ENCODE measurements at regions not wholly inside any gene's neighbourhood (a gene's known extent, or its start where the extent isn't known, plus 50 kb on each side); places are given as distances from the start of the nearest gene placed in this dataset.
A peak's percentile ranks its signal among the peaks of the same experiment; 100 is the strongest.
"Not testable (repeated sequence)": the region's sequence is repeated elsewhere in the genome, so short reads cannot be mapped to it uniquely, and the experiment has no call there.

DNA sequence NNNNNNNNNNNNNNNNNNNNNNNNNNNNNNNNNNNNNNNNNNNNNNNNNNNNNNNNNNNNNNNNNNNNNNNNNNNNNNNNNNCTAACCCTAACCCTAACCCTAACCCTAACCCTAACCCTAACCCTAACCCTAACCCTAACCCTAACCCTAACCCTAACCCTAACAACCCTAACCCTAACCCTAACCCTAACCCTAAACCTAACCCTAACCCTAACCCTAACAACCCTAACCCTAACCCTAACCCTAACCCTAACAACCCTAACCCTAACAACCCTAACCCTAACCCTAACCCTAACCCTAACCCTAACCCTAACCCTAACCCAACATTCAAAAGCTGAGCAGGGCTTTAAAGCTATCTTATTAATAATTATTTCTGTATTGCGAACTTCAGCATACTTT lies 182.5 kb upstream of the FAM20C start:
- DNase-seq (ENCODE audit: low spot score) = not testable (repeated sequence)

DNA sequence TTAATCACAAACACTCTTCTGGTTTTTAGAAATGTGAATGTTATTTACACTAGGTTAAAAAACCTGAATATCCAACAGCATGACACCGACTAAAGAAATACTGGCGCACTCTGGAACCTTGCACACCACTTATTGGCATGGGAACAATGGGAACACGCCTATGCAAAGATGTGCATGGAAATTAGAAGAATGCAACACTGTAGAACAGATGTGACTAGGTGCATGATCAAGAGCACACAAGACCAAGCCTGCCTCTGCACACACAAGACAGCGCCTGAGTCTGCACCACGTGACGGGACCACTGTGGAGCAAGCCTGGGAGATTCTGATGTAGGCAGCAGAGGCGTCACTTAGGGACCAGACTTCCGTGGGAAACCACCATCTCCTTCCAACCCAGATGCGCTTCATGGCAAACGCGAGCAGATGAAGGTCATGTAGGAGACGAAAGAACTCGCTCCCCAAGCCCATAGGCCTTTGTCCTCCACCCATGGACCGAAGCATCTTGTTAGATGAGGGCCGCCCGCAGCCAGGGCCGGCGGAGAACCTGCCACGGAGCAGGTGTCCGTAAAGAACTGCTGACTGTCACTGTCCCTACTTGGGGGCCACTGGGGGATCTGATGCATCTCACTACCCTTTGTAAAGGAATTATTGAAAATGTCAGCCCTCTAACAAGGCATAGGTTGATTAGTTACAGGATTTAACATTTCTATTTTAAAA lies 159.6 kb upstream of the FAM20C start:
- not testable (repeated sequence) for DNase-seq (ENCODE audit: low spot score)

DNA sequence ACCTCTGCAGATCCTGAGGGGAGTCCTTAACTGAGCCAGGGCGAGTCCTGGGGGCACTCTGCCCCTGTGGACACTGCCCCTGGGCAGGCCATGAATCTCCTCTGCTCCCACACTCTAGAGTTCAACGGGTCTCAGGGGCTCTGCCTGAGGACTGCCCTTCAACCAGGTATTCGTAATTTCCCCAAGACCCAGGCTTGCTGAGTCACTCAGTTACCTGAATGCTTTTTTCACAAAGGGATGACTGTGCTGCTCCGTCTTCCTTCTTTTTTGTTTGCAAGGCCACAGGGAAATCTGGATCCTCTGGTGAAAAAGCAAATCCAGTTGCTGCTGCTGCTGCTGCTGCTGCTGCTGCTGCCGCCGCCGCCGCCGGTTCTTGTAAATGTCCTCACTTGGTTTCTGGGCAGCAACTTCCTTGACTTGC lies 157.2 kb upstream of the FAM20C start:
- DNase-seq (ENCODE audit: low spot score) = not testable (repeated sequence)

DNA sequence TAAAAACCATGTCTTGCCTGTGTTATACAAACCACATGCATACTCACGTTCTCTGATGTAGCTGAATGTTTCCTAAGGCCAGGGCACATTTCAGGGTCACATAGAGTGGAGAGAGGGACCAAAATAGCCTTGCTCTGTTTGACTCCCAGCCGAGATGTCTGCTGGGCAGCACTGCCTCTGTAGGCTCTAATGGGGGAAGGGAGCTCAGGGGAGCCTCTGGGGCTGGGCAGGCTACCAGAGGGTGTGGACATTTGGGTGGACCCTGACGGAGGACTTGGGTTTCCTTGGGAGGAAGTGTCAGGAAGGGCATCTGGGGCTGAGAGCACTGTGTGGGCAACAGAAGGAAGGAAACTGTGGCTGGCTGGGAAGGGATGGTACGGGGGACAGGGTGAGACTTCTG lies 155.8 kb upstream of the FAM20C start:
- not testable (repeated sequence) for DNase-seq (ENCODE audit: low spot score)

- not testable (repeated sequence) for DNase-seq (ENCODE audit: low spot score)
Observed at GRCh38 chr7:37656-38055, 154.7 kb upstream of the FAM20C start.

- DNase-seq (ENCODE audit: low spot score) = not testable (repeated sequence)
Observed at GRCh38 chr7:38444-38843, 153.9 kb upstream of the FAM20C start.

- DNase-seq (ENCODE audit: low spot score) = peak; percentile 71
Observed at GRCh38 chr7:39984-40740, 152.2 kb upstream of the FAM20C start.

DNA sequence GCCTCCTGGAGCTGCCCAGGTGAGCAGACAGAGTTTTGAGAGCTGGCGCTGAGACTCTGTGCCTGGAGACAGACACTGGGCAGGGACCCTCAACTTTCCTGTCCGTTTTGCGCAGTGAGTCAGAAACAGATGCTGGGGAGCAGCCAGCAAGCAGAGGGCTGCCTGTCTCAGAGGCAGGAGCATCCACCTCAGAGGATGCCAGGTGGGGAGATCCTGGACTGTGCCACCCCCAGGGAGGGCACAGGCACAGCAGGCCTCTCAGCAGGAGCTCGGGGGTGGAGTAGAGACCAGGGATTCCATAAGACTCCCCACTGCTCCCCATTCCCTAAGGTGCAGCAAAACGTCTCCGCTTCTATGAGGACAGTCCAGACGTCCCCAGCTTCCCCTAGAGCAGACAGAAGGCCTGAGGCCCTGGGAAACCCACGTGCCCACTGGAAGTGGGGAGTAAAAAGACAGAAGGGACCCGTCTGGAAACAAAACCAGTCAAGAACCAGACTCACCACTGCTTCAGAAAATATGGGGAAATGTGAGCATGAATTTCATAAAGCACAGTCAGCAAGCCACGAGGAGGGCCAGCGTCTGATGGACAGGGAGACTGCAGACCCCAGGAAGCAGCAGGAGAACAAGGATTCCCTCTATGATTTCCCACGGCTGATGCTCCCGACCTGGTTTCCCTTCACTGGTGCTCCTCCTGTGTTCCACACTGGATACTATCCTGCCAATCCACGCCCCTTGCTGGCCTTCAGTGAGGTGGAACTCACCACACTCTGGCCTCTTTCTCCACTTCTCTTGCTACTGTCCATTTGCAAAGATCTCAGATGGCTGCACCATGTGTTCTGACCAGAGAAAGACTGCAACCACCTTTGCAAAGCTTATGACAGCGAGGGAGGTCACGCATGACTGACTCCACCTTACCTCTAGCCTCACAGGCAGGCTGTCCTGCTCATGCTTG lies 151.3 kb upstream of the FAM20C start:
- no peak for DNase-seq (ENCODE audit: low spot score)

- DNase-seq (ENCODE audit: low spot score) = no peak
Observed at GRCh38 chr7:41917-42565, 150.3 kb upstream of the FAM20C start.

DNA sequence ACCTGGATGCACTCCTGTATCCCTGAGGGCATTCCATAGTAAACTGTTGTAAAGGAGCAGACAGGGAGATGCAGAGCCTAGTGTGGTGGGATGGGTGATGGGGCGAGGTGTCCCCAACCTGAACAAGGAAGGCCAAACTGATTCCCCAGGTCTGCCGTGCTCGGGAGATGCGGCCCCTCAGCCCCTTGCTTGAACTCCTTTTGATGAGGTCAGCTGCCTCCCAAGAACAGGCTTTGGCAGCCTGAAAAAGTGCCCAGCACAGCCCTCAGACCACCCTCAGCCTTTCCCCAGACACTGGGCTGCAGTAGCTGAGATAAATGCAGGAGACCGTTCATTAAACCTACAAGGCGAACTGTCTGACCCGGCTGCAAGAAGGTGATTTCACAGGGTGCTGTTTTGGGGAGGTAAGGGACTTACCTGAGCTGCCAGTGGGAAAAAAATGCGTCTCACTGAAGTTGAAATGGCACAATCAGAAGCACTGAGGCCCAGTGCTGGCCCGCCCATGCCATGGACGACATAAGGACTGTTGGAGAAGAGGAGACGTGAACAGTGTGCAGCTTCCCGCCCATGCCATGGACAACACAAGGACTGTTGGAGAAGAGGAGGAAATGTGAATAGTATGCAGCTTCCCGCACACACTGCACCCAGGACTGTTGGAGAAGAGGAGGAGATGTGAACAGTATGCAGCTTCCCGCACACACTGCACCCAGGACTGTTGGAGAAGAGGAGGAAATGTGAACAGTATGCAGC lies 148.4 kb upstream of the FAM20C start:
- no peak for DNase-seq (ENCODE audit: low spot score)

GRCh38 chr7:44541-44896 lies 147.9 kb upstream of the FAM20C start:
- DNase-seq (ENCODE audit: low spot score) = no peak

- no peak for DNase-seq (ENCODE audit: low spot score)
Observed at GRCh38 chr7:45106-46090, 147.0 kb upstream of the FAM20C start.

DNA sequence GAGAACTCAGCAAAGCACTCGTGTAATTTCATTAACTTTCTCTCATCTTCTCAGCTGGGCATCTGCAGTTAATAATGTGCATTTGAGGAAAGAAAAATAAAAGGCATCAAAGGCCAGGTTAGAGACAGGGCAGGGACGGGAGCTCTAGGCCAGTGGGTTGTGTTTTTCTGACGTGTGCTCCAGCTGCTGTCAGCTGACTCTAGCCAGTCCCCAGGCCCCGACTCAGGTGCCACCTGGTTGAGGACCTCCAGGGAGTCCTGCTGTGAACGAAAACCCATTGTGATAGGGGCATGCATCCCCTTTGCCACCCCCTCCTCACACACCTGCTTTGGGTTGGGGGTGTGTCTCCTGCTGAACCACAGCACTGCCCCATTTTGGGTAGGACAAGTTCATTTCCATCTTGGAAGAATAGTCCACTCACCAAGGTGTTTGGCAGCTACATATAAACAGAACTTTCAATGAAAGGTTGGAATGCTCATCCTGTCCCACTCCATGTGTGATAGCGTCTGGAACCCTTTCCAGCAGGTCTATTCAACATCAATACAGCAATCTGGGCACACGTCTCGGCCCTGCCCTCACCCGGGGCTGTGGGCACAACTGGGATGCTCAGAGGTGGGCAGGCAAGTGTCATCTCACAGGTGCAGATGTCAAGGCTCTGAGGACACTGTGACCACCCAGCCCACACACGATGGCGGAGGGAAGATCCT lies 146.1 kb upstream of the FAM20C start:
- DNase-seq (ENCODE audit: low spot score) = no peak

DNA sequence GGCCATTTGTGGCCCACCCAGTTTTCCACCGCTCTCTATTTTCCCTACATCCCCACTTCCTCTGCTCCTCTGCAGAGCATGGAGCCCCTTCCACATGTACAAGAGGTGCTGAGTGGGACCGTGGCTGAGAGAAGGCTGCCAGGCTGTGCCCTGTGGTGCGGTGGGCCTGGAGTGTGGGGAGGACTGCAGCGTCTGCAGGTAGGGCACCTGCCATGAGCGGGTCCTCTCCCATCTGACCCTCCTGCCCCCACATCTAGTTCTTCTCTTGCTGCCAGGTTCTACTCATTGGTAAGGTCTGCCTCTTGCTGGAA lies 145.6 kb upstream of the FAM20C start:
- DNase-seq (ENCODE audit: low spot score) = no peak

DNA sequence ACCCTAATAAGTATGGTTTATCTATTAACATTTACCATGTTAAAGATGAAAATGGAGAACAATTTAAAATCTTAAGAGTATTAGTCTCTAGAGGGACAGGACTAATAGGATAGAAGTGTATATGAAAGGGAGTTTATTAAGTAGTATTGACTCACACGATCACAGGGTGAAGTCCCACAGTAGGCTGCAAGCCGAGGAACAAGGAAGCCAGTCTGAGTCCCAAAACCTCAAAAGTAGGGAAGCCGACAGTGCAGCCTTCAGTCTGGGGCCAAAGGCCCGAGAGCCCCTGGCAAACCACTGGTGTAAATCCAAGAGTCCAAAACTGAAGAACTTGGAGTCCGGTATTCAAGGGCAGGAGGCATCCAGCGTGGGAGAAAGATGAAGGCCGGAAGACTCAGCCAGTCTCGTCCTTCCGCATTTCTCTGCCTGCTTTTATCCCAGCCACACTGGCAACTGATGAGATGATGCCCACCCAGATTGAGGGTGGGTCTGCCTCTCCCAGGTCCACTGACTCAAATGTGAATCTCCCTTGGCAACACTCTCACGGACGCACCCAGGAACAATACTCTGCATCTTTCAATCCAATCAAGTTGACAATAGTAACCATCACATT lies 140.8 kb upstream of the FAM20C start:
- no peak for DNase-seq (ENCODE audit: low spot score)

- DNase-seq (ENCODE audit: low spot score) = no peak
Observed at GRCh38 chr7:52100-52499, 140.3 kb upstream of the FAM20C start.

DNA sequence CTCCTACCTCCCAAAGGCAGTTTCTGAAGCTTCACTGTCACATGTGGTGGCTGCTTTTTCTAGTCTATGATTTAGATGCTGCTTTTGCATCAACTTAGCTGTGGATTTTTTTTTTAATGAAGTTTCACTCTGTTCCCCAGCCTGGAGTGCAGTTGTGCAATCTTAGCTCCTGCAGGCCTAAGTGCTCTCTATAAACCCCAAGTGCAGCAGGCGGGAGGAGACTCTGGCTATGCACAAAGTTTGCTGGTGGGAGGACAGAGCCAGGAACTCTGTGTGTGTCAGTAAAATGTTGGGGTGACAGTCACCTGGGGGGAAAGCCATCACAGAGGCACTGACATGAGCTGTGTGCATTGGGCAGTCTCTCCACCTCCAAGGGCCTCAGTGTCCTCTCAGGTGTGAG lies 138.8 kb upstream of the FAM20C start:
- no peak for DNase-seq (ENCODE audit: low spot score)

DNA sequence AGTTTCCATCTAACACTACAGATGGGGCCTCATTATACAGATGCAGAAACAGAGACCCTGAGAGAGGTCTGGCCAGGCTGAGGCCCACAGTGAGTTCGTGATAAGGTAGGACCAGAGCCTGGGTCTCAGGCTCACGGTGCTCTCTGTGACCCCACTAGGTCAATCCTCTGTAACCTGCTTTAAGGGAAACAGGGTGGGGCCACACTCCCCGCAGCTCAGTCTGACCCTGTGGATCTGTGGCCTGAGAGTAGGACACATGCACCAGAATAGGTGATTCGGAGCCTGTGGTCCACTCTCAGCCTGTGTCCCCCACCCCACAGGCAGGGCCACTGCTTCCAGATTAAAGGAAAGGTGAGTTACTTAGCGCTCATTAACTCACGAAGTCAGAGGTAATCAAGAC lies 137.8 kb upstream of the FAM20C start:
- no peak for DNase-seq (ENCODE audit: low spot score)

Data from HT-29 (cell line).